Nephron progenitor cell (in vitro differentiated cells): ENCODE measurements at regions not wholly inside any gene's neighbourhood (a gene's known extent, or its start where the extent isn't known, plus 50 kb on each side); places are given as distances from the start of the nearest gene placed in this dataset.

ENCODE experiments used
- DNase-seq: peaks from one replicate; pipeline ENCODE4 v3.0.0; 2021
- H3K27ac Mint-ChIP-seq: 2 replicates; pipeline ENCODE4 v1.8.0; 2021; ENCODE audit warnings: mild to moderate bottlenecking, moderate library complexity, mixed read lengths
- H3K27me3 Mint-ChIP-seq: 2 replicates; pipeline ENCODE4 v1.8.0; 2021; ENCODE audit warnings: mild to moderate bottlenecking, low read depth, mixed read lengths; ENCODE audit not compliant: poor library complexity
- H3K36me3 Mint-ChIP-seq: 2 replicates; pipeline ENCODE4 v1.8.0; 2021; ENCODE audit warnings: low read depth, mixed read lengths
- H3K4me1 Mint-ChIP-seq: 2 replicates; pipeline ENCODE4 v1.8.0; 2021; ENCODE audit warnings: mixed read lengths
- H3K4me3 Mint-ChIP-seq: 2 replicates; pipeline ENCODE4 v1.8.0; 2021; ENCODE audit warnings: mild to moderate bottlenecking, moderate library complexity, mixed read lengths
- H3K9me3 Mint-ChIP-seq: 2 replicates; pipeline ENCODE4 v1.8.0; 2021; ENCODE audit warnings: mild to moderate bottlenecking, moderate library complexity, mixed read lengths
- CTCF ChIP-seq: fragments of 200-600 bp; sonication (generic); IDR thresholded peaks from 2 replicates; pipeline ENCODE4 v1.5.0; 2021; ENCODE audit warnings: antibody characterized with exemption

GRCh38 chr14:57022608-57023007 is 212.3 kb upstream of the OTX2 start:
- Mint-ChIP-seq H3K27ac (no peak overlapping the region), H3K9me3 (peaks cover 17% of the 10 kb centered on the region), H3K4me3 (no peak overlapping the region), H3K4me1 (peaks cover 4% of the 10 kb centered on the region), H3K27me3 (peaks cover 3% of the 10 kb centered on the region), H3K36me3 (peaks cover 5% of the 10 kb centered on the region)
- DNase-seq = no peak
- no peak for TF ChIP-seq CTCF

GRCh38 chr14:57018065-57018464 is 207.8 kb upstream of the OTX2 start:
- peaks cover 22% of the 10 kb centered on the region for H3K9me3 Mint-ChIP-seq
- no peaks in the 10 kb centered on the region for H3K27me3 Mint-ChIP-seq
- H3K4me1 Mint-ChIP-seq = peaks cover 4% of the 10 kb centered on the region
- H3K36me3 Mint-ChIP-seq = peaks cover 7% of the 10 kb centered on the region
- H3K4me3 Mint-ChIP-seq = no peak overlapping the region
- TF ChIP-seq CTCF = no peak
- no peak for DNase-seq
- H3K27ac Mint-ChIP-seq = no peak overlapping the region

GRCh38 chr14:57013987-57014386 is 203.7 kb upstream of the OTX2 start:
- no peak overlapping the region for H3K4me3 Mint-ChIP-seq
- H3K9me3 Mint-ChIP-seq = peaks cover 43% of the 10 kb centered on the region
- TF ChIP-seq CTCF = no peak
- no peak for DNase-seq
- no peaks in the 10 kb centered on the region for H3K27me3 Mint-ChIP-seq
- H3K27ac Mint-ChIP-seq = no peak overlapping the region
- H3K36me3 Mint-ChIP-seq = peaks cover 12% of the 10 kb centered on the region
- H3K4me1 Mint-ChIP-seq = peaks cover 3% of the 10 kb centered on the region

GRCh38 chr14:57009585-57010515 is 199.6 kb upstream of the OTX2 start:
- Mint-ChIP-seq H3K4me3 (no peak overlapping the region), H3K9me3 (peaks cover 39% of the 10 kb centered on the region), H3K4me1 (peaks cover 21% of the 10 kb centered on the region), H3K27me3 (peaks cover 3% of the 10 kb centered on the region), H3K36me3 (peaks cover 12% of the 10 kb centered on the region), H3K27ac (no peak overlapping the region)
- DNase-seq = no peak
- TF ChIP-seq CTCF = no peak

- DNase-seq = no peak
- Mint-ChIP-seq H3K36me3 (peaks cover 9% of the 10 kb centered on the region), H3K4me3 (no peak overlapping the region), H3K9me3 (peaks cover 25% of the 10 kb centered on the region), H3K27me3 (peaks cover 3% of the 10 kb centered on the region), H3K27ac (no peak overlapping the region), H3K4me1 (peaks cover 31% of the 10 kb centered on the region)
- TF ChIP-seq CTCF = no peak
Observed at GRCh38 chr14:57008534-57008933, 198.3 kb upstream of the OTX2 start.

- no peak overlapping the region for H3K27ac Mint-ChIP-seq
- no peak for TF ChIP-seq CTCF
- no peaks in the 10 kb centered on the region for H3K9me3 Mint-ChIP-seq
- H3K36me3 Mint-ChIP-seq = no peaks in the 10 kb centered on the region
- no peak overlapping the region for H3K4me3 Mint-ChIP-seq
- peaks cover 39% of the 10 kb centered on the region for H3K4me1 Mint-ChIP-seq
- no peak for DNase-seq
- H3K27me3 Mint-ChIP-seq = no peaks in the 10 kb centered on the region
Observed at GRCh38 chr14:56998728-56999127, 188.4 kb upstream of the OTX2 start.
